GM23338 (cell line): ENCODE measurements at regions not wholly inside any gene's neighbourhood (a gene's known extent, or its start where the extent isn't known, plus 50 kb on each side); places are given as distances from the start of the nearest gene placed in this dataset.

Experiments
- ATAC-seq: fragments of 200-7000 bp; cut with Tn5 transposase; 3 replicates; pipeline ENCODE4 v1.9.1; 2020
- DNase-seq: peaks from one replicate; pipeline ENCODE4 v3.0.0-alpha.2; 2015; ENCODE audit warnings: low spot score
- H2AFZ ChIP-seq: fragments of 200-600 bp; sonication (generic); 2 replicates; pipeline ENCODE4 v1.8.0; 2016; ENCODE audit warnings: antibody characterized with exemption, mild to moderate bottlenecking, moderate library complexity
- H3F3A ChIP-seq: fragments of 200-600 bp; sonication (generic); replicated peaks from 2 replicates; pipeline ENCODE4 v1.8.0; 2017; ENCODE audit warnings: antibody characterized with exemption, mixed run types, low read depth
- H3K27ac ChIP-seq: fragments of 200-600 bp; sonication (generic); 2 replicates; pipeline ENCODE4 v1.6.1; 2016; ENCODE audit warnings: low read depth
- H3K27me3 ChIP-seq: fragments of 200-600 bp; sonication (generic); 2 replicates; pipeline ENCODE4 v1.8.0; 2016; ENCODE audit warnings: mild to moderate bottlenecking, mixed run types, moderate library complexity; ENCODE audit not compliant: insufficient read depth
- H3K36me3 ChIP-seq: fragments of 200-600 bp; sonication (generic); 2 replicates; pipeline ENCODE4 v1.8.0; 2016; ENCODE audit warnings: mild to moderate bottlenecking; ENCODE audit not compliant: insufficient read depth
- H3K4me1 ChIP-seq: fragments of 200-600 bp; sonication (generic); 2 replicates; pipeline ENCODE4 v1.8.0; 2016; ENCODE audit warnings: mild to moderate bottlenecking, moderate library complexity; ENCODE audit not compliant: insufficient read depth
- H3K4me2 ChIP-seq: fragments of 200-600 bp; sonication (generic); 2 replicates; pipeline ENCODE4 v1.7.1; 2017; ENCODE audit warnings: mixed run types
- H3K4me3 ChIP-seq: fragments of 200-600 bp; sonication (generic); 2 replicates; pipeline ENCODE4 v1.6.1; 2016; ENCODE audit warnings: mixed run types
- H3K79me2 ChIP-seq: fragments of 200-600 bp; sonication (generic); replicated peaks from 2 replicates; pipeline ENCODE4 v1.8.0; 2017; ENCODE audit warnings: mild to moderate bottlenecking; ENCODE audit not compliant: insufficient read depth
- H3K9me2 ChIP-seq: fragments of 200-600 bp; sonication (generic); 2 replicates; pipeline ENCODE4 v1.8.0; 2017; ENCODE audit not compliant: insufficient read depth
- H4K20me1 ChIP-seq: fragments of 200-600 bp; sonication (generic); replicated peaks from 2 replicates; pipeline ENCODE4 v1.8.0; 2017; ENCODE audit warnings: mild to moderate bottlenecking; ENCODE audit not compliant: insufficient read depth
- H3K27ac Mint-ChIP-seq: 2 replicates; pipeline ENCODE4 v1.8.0; 2020; ENCODE audit warnings: inconsistent platforms, mild to moderate bottlenecking, moderate library complexity, mixed read lengths
- H3K27me3 Mint-ChIP-seq: 3 replicates; pipeline ENCODE4 v1.8.0; 2022; ENCODE audit warnings: low read depth, mild to moderate bottlenecking, moderate library complexity, mixed read lengths, inconsistent platforms; ENCODE audit not compliant: insufficient read depth, poor library complexity
- H3K36me3 Mint-ChIP-seq: 3 replicates; pipeline ENCODE4 v1.8.0; 2021; ENCODE audit warnings: low read depth, mild to moderate bottlenecking, inconsistent platforms, moderate library complexity, mixed read lengths
- H3K4me1 Mint-ChIP-seq: 3 replicates; pipeline ENCODE4 v1.8.0; 2020; ENCODE audit warnings: mild to moderate bottlenecking, inconsistent platforms, mixed read lengths
- H3K4me3 Mint-ChIP-seq: 3 replicates; pipeline ENCODE4 v1.8.0; 2021; ENCODE audit warnings: moderate library complexity, mild to moderate bottlenecking, inconsistent platforms, mixed read lengths
- H3K9me3 Mint-ChIP-seq: 3 replicates; pipeline ENCODE4 v1.8.0; 2020; ENCODE audit warnings: moderate library complexity, mild to moderate bottlenecking, inconsistent platforms, mixed read lengths
- CREB1 ChIP-seq: fragments of 250-450 bp; sonication (Bioruptor Pico); IDR thresholded peaks from 2 replicates; pipeline ENCODE4 v1.5.0; 2020; ENCODE audit warnings: low read depth, mild to moderate bottlenecking, moderate library complexity
- EZH2 ChIP-seq: fragments of 200-600 bp; sonication (generic); IDR thresholded peaks from one replicate; pipeline ENCODE4 v1.8.0; 2017; ENCODE audit warnings: antibody characterized with exemption, mild to moderate bottlenecking, low read depth; ENCODE audit not compliant: unreplicated experiment
- EZH2phosphoT487 ChIP-seq: fragments of 200-600 bp; sonication (generic); IDR thresholded peaks from one replicate; pipeline ENCODE4 v1.8.1; 2018; ENCODE audit warnings: antibody characterized with exemption; ENCODE audit not compliant: unreplicated experiment
- JUNB ChIP-seq: IDR thresholded peaks from one replicate; pipeline ENCODE4 v1.6.1; 2016; ENCODE audit warnings: antibody characterized with exemption; ENCODE audit not compliant: unreplicated experiment
- NANOG ChIP-seq: IDR thresholded peaks from 2 replicates; pipeline ENCODE4 v1.6.1; 2016; ENCODE audit warnings: antibody characterized with exemption, borderline replicate concordance
- POLR2AphosphoS5 ChIP-seq: IDR thresholded peaks from 2 replicates; pipeline ENCODE4 v1.6.1; 2016; ENCODE audit warnings: antibody characterized with exemption, low read depth
- STAT1 ChIP-seq: IDR thresholded peaks from one replicate; pipeline ENCODE4 v1.6.1; 2016; ENCODE audit warnings: antibody characterized with exemption; ENCODE audit not compliant: unreplicated experiment
- ZNF114 ChIP-seq: fragments of 250-450 bp; sonication (Bioruptor Pico); IDR thresholded peaks from 2 replicates; pipeline ENCODE4 v1.5.0; 2020; ENCODE audit warnings: mild to moderate bottlenecking, moderate library complexity
- ZNF331 ChIP-seq: fragments of 250-450 bp; sonication (Bioruptor Pico); IDR thresholded peaks from 2 replicates; pipeline ENCODE4 v1.5.0; 2020; ENCODE audit warnings: low read depth, mild to moderate bottlenecking, moderate library complexity
- TF ChIP-seq, protein P1 (sequence below), 2 experiments: fragments of 200-600 bp in 1 of 2; sonication (generic) in 1 of 2; conservative IDR thresholded peaks; 2 replicates each; pipeline versions ENCODE4 v1.5.1 to v1.6.1; 2016 to 2017; ENCODE audit warnings: antibody characterized with exemption in 2 of 2, low read depth in 2 of 2, mild to moderate bottlenecking in 2 of 2, moderate library complexity in 1 of 2
- TF ChIP-seq, protein P2 (sequence below): fragments of 250-450 bp; sonication (Bioruptor Pico); IDR thresholded peaks from 2 replicates; pipeline ENCODE4 v1.5.0; 2020; ENCODE audit warnings: mild to moderate bottlenecking, moderate library complexity
- TF ChIP-seq, protein P3 (sequence below): IDR thresholded peaks from one replicate; pipeline ENCODE4 v1.6.1; 2018; ENCODE audit warnings: antibody characterized with exemption; ENCODE audit not compliant: unreplicated experiment
- TF ChIP-seq, protein P4 (sequence below): IDR thresholded peaks from 2 replicates; pipeline ENCODE4 v1.6.1; 2016; ENCODE audit warnings: antibody characterized with exemption

DNA sequence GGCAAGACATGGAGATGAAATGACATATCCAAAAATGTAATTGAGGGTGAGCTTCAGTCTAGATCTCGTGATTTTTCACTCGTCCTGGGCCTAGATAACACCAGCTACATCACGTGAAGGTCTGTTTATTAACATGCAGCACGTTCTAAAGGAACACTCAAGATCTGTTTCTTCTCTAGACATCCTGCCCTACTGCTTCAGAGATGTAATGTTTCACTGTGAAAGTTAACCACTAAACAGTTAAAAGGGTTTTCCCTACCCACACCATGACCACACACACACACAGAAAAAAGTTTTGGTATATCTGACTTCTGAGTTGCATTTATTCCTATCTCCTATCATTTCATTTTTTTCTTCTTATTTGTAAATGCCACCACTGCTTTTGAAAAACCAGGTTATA is 52.3 kb upstream of the SMIM31 start:
- no peak for ATAC-seq
- H3K36me3 Mint-ChIP-seq, result no peaks in the 10 kb centered on the region
- H3K27me3 Mint-ChIP-seq, result no peaks in the 10 kb centered on the region
- H3K4me3 Mint-ChIP-seq, result no peak overlapping the region
- Histone ChIP-seq H3K9me2 (0 out of 2 replicates have a peak, but pooled peaks cover 3% of the 10 kb centered on the region), H3K36me3 (no peaks in the 10 kb centered on the region), H3K4me2 (no peak overlapping the region), H3F3A (no peaks in the 10 kb centered on the region), H3K4me3 (no peak overlapping the region), H3K27me3 (no peaks in the 10 kb centered on the region), H3K27ac (no peak overlapping the region), H3K4me1 (no peaks in the 10 kb centered on the region), H4K20me1 (no peaks in the 10 kb centered on the region), H3K79me2 (no peaks in the 10 kb centered on the region), H2AFZ (no peak overlapping the region)
- no peak for DNase-seq
- no peaks in the 10 kb centered on the region for H3K9me3 Mint-ChIP-seq
- H3K27ac Mint-ChIP-seq, result no peak overlapping the region
- no peak for TF ChIP-seq EZH2phosphoT487
- no peak for TF ChIP-seq POLR2AphosphoS5
- TF ChIP-seq, protein P1, sequence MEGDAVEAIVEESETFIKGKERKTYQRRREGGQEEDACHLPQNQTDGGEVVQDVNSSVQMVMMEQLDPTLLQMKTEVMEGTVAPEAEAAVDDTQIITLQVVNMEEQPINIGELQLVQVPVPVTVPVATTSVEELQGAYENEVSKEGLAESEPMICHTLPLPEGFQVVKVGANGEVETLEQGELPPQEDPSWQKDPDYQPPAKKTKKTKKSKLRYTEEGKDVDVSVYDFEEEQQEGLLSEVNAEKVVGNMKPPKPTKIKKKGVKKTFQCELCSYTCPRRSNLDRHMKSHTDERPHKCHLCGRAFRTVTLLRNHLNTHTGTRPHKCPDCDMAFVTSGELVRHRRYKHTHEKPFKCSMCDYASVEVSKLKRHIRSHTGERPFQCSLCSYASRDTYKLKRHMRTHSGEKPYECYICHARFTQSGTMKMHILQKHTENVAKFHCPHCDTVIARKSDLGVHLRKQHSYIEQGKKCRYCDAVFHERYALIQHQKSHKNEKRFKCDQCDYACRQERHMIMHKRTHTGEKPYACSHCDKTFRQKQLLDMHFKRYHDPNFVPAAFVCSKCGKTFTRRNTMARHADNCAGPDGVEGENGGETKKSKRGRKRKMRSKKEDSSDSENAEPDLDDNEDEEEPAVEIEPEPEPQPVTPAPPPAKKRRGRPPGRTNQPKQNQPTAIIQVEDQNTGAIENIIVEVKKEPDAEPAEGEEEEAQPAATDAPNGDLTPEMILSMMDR (conservative IDR thresholded peaks at IDR 0.05; ENCODE audit: low read depth in 2 of 2), result no peak
- TF ChIP-seq, protein P2, sequence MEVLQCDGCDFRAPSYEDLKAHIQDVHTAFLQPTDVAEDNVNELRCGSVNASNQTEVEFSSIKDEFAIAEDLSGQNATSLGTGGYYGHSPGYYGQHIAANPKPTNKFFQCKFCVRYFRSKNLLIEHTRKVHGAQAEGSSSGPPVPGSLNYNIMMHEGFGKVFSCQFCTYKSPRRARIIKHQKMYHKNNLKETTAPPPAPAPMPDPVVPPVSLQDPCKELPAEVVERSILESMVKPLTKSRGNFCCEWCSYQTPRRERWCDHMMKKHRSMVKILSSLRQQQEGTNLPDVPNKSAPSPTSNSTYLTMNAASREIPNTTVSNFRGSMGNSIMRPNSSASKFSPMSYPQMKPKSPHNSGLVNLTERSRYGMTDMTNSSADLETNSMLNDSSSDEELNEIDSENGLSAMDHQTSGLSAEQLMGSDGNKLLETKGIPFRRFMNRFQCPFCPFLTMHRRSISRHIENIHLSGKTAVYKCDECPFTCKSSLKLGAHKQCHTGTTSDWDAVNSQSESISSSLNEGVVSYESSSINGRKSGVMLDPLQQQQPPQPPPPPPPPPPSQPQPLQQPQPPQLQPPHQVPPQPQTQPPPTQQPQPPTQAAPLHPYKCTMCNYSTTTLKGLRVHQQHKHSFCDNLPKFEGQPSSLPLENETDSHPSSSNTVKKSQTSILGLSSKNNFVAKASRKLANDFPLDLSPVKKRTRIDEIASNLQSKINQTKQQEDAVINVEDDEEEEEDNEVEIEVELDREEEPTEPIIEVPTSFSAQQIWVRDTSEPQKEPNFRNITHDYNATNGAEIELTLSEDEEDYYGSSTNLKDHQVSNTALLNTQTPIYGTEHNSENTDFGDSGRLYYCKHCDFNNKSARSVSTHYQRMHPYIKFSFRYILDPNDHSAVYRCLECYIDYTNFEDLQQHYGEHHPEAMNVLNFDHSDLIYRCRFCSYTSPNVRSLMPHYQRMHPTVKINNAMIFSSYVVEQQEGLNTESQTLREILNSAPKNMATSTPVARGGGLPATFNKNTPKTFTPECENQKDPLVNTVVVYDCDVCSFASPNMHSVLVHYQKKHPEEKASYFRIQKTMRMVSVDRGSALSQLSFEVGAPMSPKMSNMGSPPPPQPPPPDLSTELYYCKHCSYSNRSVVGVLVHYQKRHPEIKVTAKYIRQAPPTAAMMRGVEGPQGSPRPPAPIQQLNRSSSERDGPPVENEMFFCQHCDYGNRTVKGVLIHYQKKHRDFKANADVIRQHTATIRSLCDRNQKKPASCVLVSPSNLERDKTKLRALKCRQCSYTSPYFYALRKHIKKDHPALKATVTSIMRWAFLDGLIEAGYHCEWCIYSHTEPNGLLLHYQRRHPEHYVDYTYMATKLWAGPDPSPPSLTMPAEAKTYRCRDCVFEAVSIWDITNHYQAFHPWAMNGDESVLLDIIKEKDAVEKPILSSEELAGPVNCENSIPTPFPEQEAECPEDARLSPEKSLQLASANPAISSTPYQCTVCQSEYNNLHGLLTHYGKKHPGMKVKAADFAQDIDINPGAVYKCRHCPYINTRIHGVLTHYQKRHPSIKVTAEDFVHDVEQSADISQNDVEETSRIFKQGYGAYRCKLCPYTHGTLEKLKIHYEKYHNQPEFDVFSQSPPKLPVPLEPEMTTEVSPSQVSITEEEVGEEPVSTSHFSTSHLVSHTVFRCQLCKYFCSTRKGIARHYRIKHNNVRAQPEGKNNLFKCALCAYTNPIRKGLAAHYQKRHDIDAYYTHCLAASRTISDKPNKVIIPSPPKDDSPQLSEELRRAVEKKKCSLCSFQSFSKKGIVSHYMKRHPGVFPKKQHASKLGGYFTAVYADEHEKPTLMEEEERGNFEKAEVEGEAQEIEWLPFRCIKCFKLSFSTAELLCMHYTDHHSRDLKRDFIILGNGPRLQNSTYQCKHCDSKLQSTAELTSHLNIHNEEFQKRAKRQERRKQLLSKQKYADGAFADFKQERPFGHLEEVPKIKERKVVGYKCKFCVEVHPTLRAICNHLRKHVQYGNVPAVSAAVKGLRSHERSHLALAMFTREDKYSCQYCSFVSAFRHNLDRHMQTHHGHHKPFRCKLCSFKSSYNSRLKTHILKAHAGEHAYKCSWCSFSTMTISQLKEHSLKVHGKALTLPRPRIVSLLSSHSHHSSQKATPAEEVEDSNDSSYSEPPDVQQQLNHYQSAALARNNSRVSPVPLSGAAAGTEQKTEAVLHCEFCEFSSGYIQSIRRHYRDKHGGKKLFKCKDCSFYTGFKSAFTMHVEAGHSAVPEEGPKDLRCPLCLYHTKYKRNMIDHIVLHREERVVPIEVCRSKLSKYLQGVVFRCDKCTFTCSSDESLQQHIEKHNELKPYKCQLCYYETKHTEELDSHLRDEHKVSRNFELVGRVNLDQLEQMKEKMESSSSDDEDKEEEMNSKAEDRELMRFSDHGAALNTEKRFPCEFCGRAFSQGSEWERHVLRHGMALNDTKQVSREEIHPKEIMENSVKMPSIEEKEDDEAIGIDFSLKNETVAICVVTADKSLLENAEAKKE (CRISPR knock-in tag), result no peak
- no peak for TF ChIP-seq NANOG
- no peak for TF ChIP-seq EZH2
- no peak for TF ChIP-seq ZNF331 (CRISPR knock-in tag)
- TF ChIP-seq CREB1, result no peak
- TF ChIP-seq, protein P3, sequence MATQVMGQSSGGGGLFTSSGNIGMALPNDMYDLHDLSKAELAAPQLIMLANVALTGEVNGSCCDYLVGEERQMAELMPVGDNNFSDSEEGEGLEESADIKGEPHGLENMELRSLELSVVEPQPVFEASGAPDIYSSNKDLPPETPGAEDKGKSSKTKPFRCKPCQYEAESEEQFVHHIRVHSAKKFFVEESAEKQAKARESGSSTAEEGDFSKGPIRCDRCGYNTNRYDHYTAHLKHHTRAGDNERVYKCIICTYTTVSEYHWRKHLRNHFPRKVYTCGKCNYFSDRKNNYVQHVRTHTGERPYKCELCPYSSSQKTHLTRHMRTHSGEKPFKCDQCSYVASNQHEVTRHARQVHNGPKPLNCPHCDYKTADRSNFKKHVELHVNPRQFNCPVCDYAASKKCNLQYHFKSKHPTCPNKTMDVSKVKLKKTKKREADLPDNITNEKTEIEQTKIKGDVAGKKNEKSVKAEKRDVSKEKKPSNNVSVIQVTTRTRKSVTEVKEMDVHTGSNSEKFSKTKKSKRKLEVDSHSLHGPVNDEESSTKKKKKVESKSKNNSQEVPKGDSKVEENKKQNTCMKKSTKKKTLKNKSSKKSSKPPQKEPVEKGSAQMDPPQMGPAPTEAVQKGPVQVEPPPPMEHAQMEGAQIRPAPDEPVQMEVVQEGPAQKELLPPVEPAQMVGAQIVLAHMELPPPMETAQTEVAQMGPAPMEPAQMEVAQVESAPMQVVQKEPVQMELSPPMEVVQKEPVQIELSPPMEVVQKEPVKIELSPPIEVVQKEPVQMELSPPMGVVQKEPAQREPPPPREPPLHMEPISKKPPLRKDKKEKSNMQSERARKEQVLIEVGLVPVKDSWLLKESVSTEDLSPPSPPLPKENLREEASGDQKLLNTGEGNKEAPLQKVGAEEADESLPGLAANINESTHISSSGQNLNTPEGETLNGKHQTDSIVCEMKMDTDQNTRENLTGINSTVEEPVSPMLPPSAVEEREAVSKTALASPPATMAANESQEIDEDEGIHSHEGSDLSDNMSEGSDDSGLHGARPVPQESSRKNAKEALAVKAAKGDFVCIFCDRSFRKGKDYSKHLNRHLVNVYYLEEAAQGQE, result no peak
- TF ChIP-seq, protein P4, sequence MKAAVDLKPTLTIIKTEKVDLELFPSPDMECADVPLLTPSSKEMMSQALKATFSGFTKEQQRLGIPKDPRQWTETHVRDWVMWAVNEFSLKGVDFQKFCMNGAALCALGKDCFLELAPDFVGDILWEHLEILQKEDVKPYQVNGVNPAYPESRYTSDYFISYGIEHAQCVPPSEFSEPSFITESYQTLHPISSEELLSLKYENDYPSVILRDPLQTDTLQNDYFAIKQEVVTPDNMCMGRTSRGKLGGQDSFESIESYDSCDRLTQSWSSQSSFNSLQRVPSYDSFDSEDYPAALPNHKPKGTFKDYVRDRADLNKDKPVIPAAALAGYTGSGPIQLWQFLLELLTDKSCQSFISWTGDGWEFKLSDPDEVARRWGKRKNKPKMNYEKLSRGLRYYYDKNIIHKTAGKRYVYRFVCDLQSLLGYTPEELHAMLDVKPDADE, result no peak
- no peak for TF ChIP-seq ZNF114 (CRISPR knock-in tag)
- TF ChIP-seq JUNB, result no peak
- no peak for TF ChIP-seq STAT1
- no peaks in the 10 kb centered on the region; the same call in 1 of the 3 replicates for H3K4me1 Mint-ChIP-seq
